Posterior vena cava (tissue), 2 donors: ENCODE measurements at regions not wholly inside any gene's neighbourhood (a gene's known extent, or its start where the extent isn't known, plus 50 kb on each side); places are given as distances from the start of the nearest gene placed in this dataset.

Experiments
- DNase-seq: peaks from one replicate; pipeline ENCODE4 v3.0.0-alpha.2; 2020; ENCODE audit warnings: low spot score
- intact Hi-C, 2 donors: fragments of 100-400 bp; cut with DNase I; formaldehyde crosslinking; loops; one replicate each; pipeline versions ENCODE4 v1.14.1 to v1.14.2; 2022 to 2023
- donor health status: DM: yes; HTN: yes; CAD: no.
- donor health status: DM: yes; HTN: yes; CAD: no.

- intact Hi-C loops, result no loop called here
- DNase-seq, result no peak
These were observed 206.0 kb upstream of the SUCLG2 start for GRCh38 chr3:67860429-67860828.

- intact Hi-C loops, result no loop called here
- no peak for DNase-seq
These were observed 204.1 kb upstream of the SUCLG2 start for GRCh38 chr3:67858492-67858891.

- intact Hi-C loops, result no loop called here
- DNase-seq, result no peak
These were observed 202.3 kb upstream of the SUCLG2 start for GRCh38 chr3:67856718-67857117.

- DNase-seq, result no peak
- intact Hi-C loops, result no loop called here
These were observed 200.3 kb upstream of the SUCLG2 start for GRCh38 chr3:67854663-67855062.

GRCh38 chr3:67853520-67853919, 199.1 kb upstream of the SUCLG2 start:
- intact Hi-C loops, result no loop called here
- no peak for DNase-seq

GRCh38 chr3:67848299-67848698, 193.9 kb upstream of the SUCLG2 start:
- no peak for DNase-seq
- intact Hi-C loops, result no loop called here

- DNase-seq, result no peak
- intact Hi-C loops, result no loop called here
These were observed 191.8 kb upstream of the SUCLG2 start for GRCh38 chr3:67846166-67846565.

- intact Hi-C loops, result no loop called here
- DNase-seq, result no peak
These were observed 178.4 kb upstream of the SUCLG2 start for GRCh38 chr3:67832817-67833216.

- DNase-seq, result no peak
- intact Hi-C loops, result no loop called here
These were observed 176.8 kb upstream of the SUCLG2 start for GRCh38 chr3:67831262-67831661.

GRCh38 chr3:67828486-67829010, 174.1 kb upstream of the SUCLG2 start:
- no peak for DNase-seq
- intact Hi-C loops, result no loop called here

- intact Hi-C loops, result no loop called here
- DNase-seq, result no peak
These were observed 166.7 kb upstream of the SUCLG2 start for GRCh38 chr3:67821135-67821534.

GRCh38 chr3:67819447-67819846, 165.0 kb upstream of the SUCLG2 start:
- DNase-seq, result no peak
- intact Hi-C loops, result no loop called here

GRCh38 chr3:67809370-67809935, 155.0 kb upstream of the SUCLG2 start:
- no peak for DNase-seq
- intact Hi-C loops, result no loop called here

GRCh38 chr3:67808906-67809305, 154.5 kb upstream of the SUCLG2 start:
- intact Hi-C loops, result no loop called here
- DNase-seq, result no peak

- DNase-seq, result no peak
- intact Hi-C loops, result no loop called here
These were observed 150.2 kb upstream of the SUCLG2 start for GRCh38 chr3:67804578-67804977.

GRCh38 chr3:67804089-67804488, 149.7 kb upstream of the SUCLG2 start:
- intact Hi-C loops, result no loop called here
- no peak for DNase-seq

GRCh38 chr3:67798412-67798811, 144.0 kb upstream of the SUCLG2 start:
- intact Hi-C loops, result no loop called here
- no peak for DNase-seq

GRCh38 chr3:67791620-67792019, 137.2 kb upstream of the SUCLG2 start:
- DNase-seq, result no peak
- intact Hi-C loops, result no loop called here

GRCh38 chr3:67790043-67790442, 135.6 kb upstream of the SUCLG2 start:
- DNase-seq, result no peak
- intact Hi-C loops, result no loop called here

GRCh38 chr3:67788396-67788795, 134.0 kb upstream of the SUCLG2 start:
- DNase-seq, result no peak
- intact Hi-C loops, result no loop called here

GRCh38 chr3:67783281-67784250, 129.2 kb upstream of the SUCLG2 start:
- no peak for DNase-seq
- intact Hi-C loops, result no loop called here
